ENCODE measurements at regions not wholly inside any gene's neighbourhood (a gene's known extent, or its start where the extent isn't known, plus 50 kb on each side); places are given as distances from the start of the nearest gene placed in this dataset.

- Histone ChIP-seq H3K4me1 (ENCODE audit: insufficient read depth, low read length) (no peaks in the 10 kb centered on the region), H3K27ac (ENCODE audit: low read length) (no peak overlapping the region), H3K27me3 (ENCODE audit: insufficient read depth, low read length, poor library complexity) (no peaks in the 10 kb centered on the region), H4K20me1 (ENCODE audit: insufficient read depth, low read length) (no peaks in the 10 kb centered on the region), H3K9ac (ENCODE audit: low read depth, low read length) (no peak overlapping the region), H3K4me2 (ENCODE audit: insufficient read depth, low read length) (no peak overlapping the region), H2AFZ (ENCODE audit: low read depth, low read length) (no peak overlapping the region), H3K9me3 (ENCODE audit: insufficient read depth, low read length, severe bottlenecking) (no peaks in the 10 kb centered on the region), H3K79me2 (ENCODE audit: insufficient read depth, low read length) (no peaks in the 10 kb centered on the region), H3K36me3 (ENCODE audit: insufficient read depth, low read length) (no peaks in the 10 kb centered on the region), H3K4me3 (ENCODE audit: low read depth in 1 of 2, low read length in 2 of 2) (no peak overlapping the region)
- DNase-seq (no peak), ATAC-seq (ENCODE audit: insufficient read depth, low read depth) (no peak)
- TF ChIP-seq CTCF (IDR thresholded peaks at IDR 0.05; ENCODE audit: borderline replicate concordance, extremely low read depth, low read length, poor library complexity, severe bottlenecking) (no peak), EZH2 (IDR thresholded peaks at IDR 0.05; ENCODE audit: borderline replicate concordance, low read depth, low read length, severe bottlenecking) (no peak)
These were observed 654.9 kb upstream of the EYS start for GRCh38 chr6:66361886-66362285.

- no peaks in the 10 kb centered on the region for H4K20me1 ChIP-seq (ENCODE audit: insufficient read depth, low read length)
- no peaks in the 10 kb centered on the region for H3K79me2 ChIP-seq (ENCODE audit: insufficient read depth, low read length)
- DNase-seq (no peak), ATAC-seq (ENCODE audit: insufficient read depth, low read depth) (no peak)
- H3K27ac ChIP-seq (ENCODE audit: low read length), result no peak overlapping the region
- H3K9ac ChIP-seq (ENCODE audit: low read depth, low read length), result no peak overlapping the region
- no peaks in the 10 kb centered on the region for H3K4me1 ChIP-seq (ENCODE audit: insufficient read depth, low read length)
- H3K4me2 ChIP-seq (ENCODE audit: insufficient read depth, low read length), result no peak overlapping the region
- TF ChIP-seq CTCF (IDR thresholded peaks at IDR 0.05; ENCODE audit: borderline replicate concordance, extremely low read depth, low read length, poor library complexity, severe bottlenecking) (no peak), EZH2 (IDR thresholded peaks at IDR 0.05; ENCODE audit: borderline replicate concordance, low read depth, low read length, severe bottlenecking) (no peak)
- H3K4me3 ChIP-seq (ENCODE audit: low read depth in 1 of 2, low read length in 2 of 2), result no peak overlapping the region
- H3K9me3 ChIP-seq (ENCODE audit: insufficient read depth, low read length, severe bottlenecking), result no peaks in the 10 kb centered on the region
- no peaks in the 10 kb centered on the region for H3K36me3 ChIP-seq (ENCODE audit: insufficient read depth, low read length)
- no peak overlapping the region for H2AFZ ChIP-seq (ENCODE audit: low read depth, low read length)
- H3K27me3 ChIP-seq (ENCODE audit: insufficient read depth, low read length, poor library complexity), result no peaks in the 10 kb centered on the region
These were observed 650.8 kb upstream of the EYS start for GRCh38 chr6:66357781-66358180.

- DNase-seq, result no peak
- no peak overlapping the region for H3K9ac ChIP-seq (ENCODE audit: low read depth, low read length)
These were observed 648.4 kb upstream of the EYS start for GRCh38 chr6:66355471-66355870.

More at GRCh38 chr6:66355471-66355870, 648.4 kb upstream of the EYS start:
- no peak overlapping the region for H3K27ac ChIP-seq (ENCODE audit: low read length)
- TF ChIP-seq EZH2 (IDR thresholded peaks at IDR 0.05; ENCODE audit: borderline replicate concordance, low read depth, low read length, severe bottlenecking), result no peak
- no peak for TF ChIP-seq CTCF (IDR thresholded peaks at IDR 0.05; ENCODE audit: borderline replicate concordance, extremely low read depth, low read length, poor library complexity, severe bottlenecking)
- H3K79me2 ChIP-seq (ENCODE audit: insufficient read depth, low read length), result no peaks in the 10 kb centered on the region
- no peaks in the 10 kb centered on the region for H4K20me1 ChIP-seq (ENCODE audit: insufficient read depth, low read length)
- no peaks in the 10 kb centered on the region for H3K9me3 ChIP-seq (ENCODE audit: insufficient read depth, low read length, severe bottlenecking)
- H3K4me2 ChIP-seq (ENCODE audit: insufficient read depth, low read length), result no peak overlapping the region
- no peaks in the 10 kb centered on the region for H3K36me3 ChIP-seq (ENCODE audit: insufficient read depth, low read length)
- H3K27me3 ChIP-seq (ENCODE audit: insufficient read depth, low read length, poor library complexity), result no peaks in the 10 kb centered on the region
- no peak for ATAC-seq (ENCODE audit: insufficient read depth, low read depth)
- H3K4me3 ChIP-seq (ENCODE audit: low read depth in 1 of 2, low read length in 2 of 2), result no peak overlapping the region
- no peak overlapping the region for H2AFZ ChIP-seq (ENCODE audit: low read depth, low read length)
- H3K4me1 ChIP-seq (ENCODE audit: insufficient read depth, low read length), result no peaks in the 10 kb centered on the region
